ENCODE measurements at regions not wholly inside any gene's neighbourhood (a gene's known extent, or its start where the extent isn't known, plus 50 kb on each side); places are given as distances from the start of the nearest gene placed in this dataset.

DNA sequence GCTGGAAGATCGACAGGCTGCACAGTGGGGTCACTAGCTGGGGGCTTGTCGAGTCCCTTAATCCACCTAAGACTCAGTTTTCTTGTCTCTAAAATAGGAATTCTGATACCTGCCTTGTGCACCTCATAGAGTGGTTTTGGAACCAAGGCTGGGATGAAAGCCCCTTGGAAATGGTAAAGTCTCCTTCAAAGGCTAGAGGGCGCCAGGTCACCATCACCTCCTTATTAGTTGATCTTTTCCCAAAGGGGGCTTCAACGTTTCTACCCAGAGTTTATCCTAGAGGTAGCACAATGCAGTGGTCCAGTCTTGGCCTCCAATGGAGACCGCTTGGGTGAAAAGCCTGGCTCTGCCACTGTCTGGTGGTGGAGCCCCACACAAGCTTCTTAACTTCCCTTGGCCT, 158.2 kb downstream of the AIPL1 start:
- no peaks in the 10 kb centered on the region for H3F3A ChIP-seq (ENCODE audit: insufficient read depth, low read depth)
- H2AFZ ChIP-seq = no peak overlapping the region
- no peak overlapping the region for H3K27ac ChIP-seq
- no peaks in the 10 kb centered on the region for H3K79me2 ChIP-seq (ENCODE audit: low read depth)
- no peaks in the 10 kb centered on the region for H3K4me1 ChIP-seq (replicated peaks; ENCODE audit: insufficient read depth)
- DNase-seq = no peak
- H4K20me1 ChIP-seq (ENCODE audit: insufficient read depth) = no peaks in the 10 kb centered on the region
- no peak overlapping the region for H3K4me2 ChIP-seq
- H3K4me3 ChIP-seq = no peak overlapping the region
- intact Hi-C loops (cut with micrococcal nuclease; ENCODE audit: unreplicated experiment) = loop anchor here (5.0 kb wide), 1 partner anchor 704 kb away; no protein-coding TSS in a partner anchor
- H3K9me2 ChIP-seq (ENCODE audit: insufficient read depth) = no peaks in the 10 kb centered on the region
- H3K27me3 ChIP-seq (ENCODE audit: insufficient read depth, low read depth) = peaks cover 20% of the 10 kb centered on the region; the same call in 1 of the 2 replicates
- BruUV-seq (replicated peaks) = no TSS peak
- ChIA-PET CTCF (no interaction called here), POLR2A (ENCODE audit: unreplicated experiment) (no interaction called here)
- H3K9me3 ChIP-seq (ENCODE audit: insufficient read depth, low read depth) = no peaks in the 10 kb centered on the region
- no peaks in the 10 kb centered on the region for H3K36me3 ChIP-seq (ENCODE audit: low read depth)
- TF ChIP-seq, protein P1, sequence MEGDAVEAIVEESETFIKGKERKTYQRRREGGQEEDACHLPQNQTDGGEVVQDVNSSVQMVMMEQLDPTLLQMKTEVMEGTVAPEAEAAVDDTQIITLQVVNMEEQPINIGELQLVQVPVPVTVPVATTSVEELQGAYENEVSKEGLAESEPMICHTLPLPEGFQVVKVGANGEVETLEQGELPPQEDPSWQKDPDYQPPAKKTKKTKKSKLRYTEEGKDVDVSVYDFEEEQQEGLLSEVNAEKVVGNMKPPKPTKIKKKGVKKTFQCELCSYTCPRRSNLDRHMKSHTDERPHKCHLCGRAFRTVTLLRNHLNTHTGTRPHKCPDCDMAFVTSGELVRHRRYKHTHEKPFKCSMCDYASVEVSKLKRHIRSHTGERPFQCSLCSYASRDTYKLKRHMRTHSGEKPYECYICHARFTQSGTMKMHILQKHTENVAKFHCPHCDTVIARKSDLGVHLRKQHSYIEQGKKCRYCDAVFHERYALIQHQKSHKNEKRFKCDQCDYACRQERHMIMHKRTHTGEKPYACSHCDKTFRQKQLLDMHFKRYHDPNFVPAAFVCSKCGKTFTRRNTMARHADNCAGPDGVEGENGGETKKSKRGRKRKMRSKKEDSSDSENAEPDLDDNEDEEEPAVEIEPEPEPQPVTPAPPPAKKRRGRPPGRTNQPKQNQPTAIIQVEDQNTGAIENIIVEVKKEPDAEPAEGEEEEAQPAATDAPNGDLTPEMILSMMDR (conservative IDR thresholded peaks at IDR 0.05) = no peak
- TF ChIP-seq EZH2 (IDR thresholded peaks at IDR 0.05; ENCODE audit: low read depth) = no peak

DNA sequence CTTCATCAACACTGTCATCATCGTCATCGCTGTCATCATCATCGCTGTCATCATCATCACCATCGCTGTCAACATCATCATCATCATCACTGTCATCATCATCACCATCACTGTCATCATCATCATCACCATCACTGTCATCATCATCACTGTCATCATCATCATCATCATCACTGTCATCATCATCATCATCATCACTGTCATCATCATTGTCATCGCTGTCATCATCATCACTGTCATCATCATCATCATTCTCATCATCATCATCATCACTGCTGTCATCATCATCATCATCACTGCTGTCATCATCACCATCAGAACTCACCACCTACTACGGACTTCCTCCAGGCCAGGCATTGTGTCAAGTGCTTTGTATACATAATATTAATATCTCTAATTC, 160.6 kb downstream of the AIPL1 start:
- Histone ChIP-seq H3K27ac (no peak overlapping the region), H3K27me3 (ENCODE audit: insufficient read depth, low read depth) (peaks cover 20% of the 10 kb centered on the region; the same call in 1 of the 2 replicates), H2AFZ (no peak overlapping the region), H3K36me3 (ENCODE audit: low read depth) (no peaks in the 10 kb centered on the region), H4K20me1 (ENCODE audit: insufficient read depth) (no peaks in the 10 kb centered on the region), H3K4me3 (no peak overlapping the region), H3K4me2 (no peak overlapping the region), H3K9me2 (ENCODE audit: insufficient read depth) (no peaks in the 10 kb centered on the region), H3K79me2 (ENCODE audit: low read depth) (no peaks in the 10 kb centered on the region), H3K4me1 (replicated peaks; ENCODE audit: insufficient read depth) (no peaks in the 10 kb centered on the region), H3F3A (ENCODE audit: insufficient read depth, low read depth) (no peaks in the 10 kb centered on the region), H3K9me3 (ENCODE audit: insufficient read depth, low read depth) (no peaks in the 10 kb centered on the region)
- ChIA-PET POLR2A (ENCODE audit: unreplicated experiment) (no interaction called here), CTCF (no interaction called here)
- TF ChIP-seq EZH2 (IDR thresholded peaks at IDR 0.05; ENCODE audit: low read depth) = no peak
- TF ChIP-seq, protein P1 (conservative IDR thresholded peaks at IDR 0.05) = no peak
- DNase-seq = no peak
- intact Hi-C loops (cut with micrococcal nuclease; ENCODE audit: unreplicated experiment) = no loop called here
- no TSS peak for BruUV-seq (replicated peaks)

DNA sequence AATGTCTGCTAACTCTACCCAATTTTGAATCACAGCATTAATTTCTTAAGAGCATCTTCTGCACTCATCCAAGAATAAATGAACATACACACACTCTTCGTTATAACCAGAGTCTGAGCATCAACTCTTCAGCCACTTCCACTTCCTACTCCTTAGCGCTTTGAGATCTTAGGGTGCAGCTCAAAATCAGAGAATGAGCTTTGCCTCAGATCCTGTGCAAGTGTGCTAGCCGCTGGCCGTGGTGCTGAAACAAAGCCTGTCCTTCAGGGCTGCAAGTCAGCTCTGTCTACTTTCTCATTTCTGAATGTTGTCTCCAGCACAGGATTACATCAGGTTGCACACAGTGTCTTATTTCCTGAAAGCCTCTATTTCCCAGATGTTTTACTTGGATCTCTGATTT, 165.4 kb downstream of the AIPL1 start:
- no peaks in the 10 kb centered on the region for H3K9me2 ChIP-seq (ENCODE audit: insufficient read depth)
- ChIA-PET POLR2A (ENCODE audit: unreplicated experiment) (no interaction called here), CTCF (no interaction called here)
- peaks cover 11% of the 10 kb centered on the region; the same call in 1 of the 2 replicates for H3K27me3 ChIP-seq (ENCODE audit: insufficient read depth, low read depth)
- H3K4me2 ChIP-seq = no peak overlapping the region
- no peaks in the 10 kb centered on the region for H3K79me2 ChIP-seq (ENCODE audit: low read depth)
- no peaks in the 10 kb centered on the region for H4K20me1 ChIP-seq (ENCODE audit: insufficient read depth)
- H3K4me1 ChIP-seq (replicated peaks; ENCODE audit: insufficient read depth) = no peaks in the 10 kb centered on the region
- no TSS peak for BruUV-seq (replicated peaks)
- peak in 1 of 2 experiments; percentile 10 for DNase-seq
- H3F3A ChIP-seq (ENCODE audit: insufficient read depth, low read depth) = no peaks in the 10 kb centered on the region
- H3K9me3 ChIP-seq (ENCODE audit: insufficient read depth, low read depth) = no peaks in the 10 kb centered on the region
- intact Hi-C loops (cut with micrococcal nuclease; ENCODE audit: unreplicated experiment) = no loop called here
- H3K4me3 ChIP-seq = no peak overlapping the region
- no peak overlapping the region for H3K27ac ChIP-seq
- no peak for TF ChIP-seq EZH2 (IDR thresholded peaks at IDR 0.05; ENCODE audit: low read depth)
- TF ChIP-seq, protein P1 (conservative IDR thresholded peaks at IDR 0.05) = no peak
- no peak overlapping the region for H2AFZ ChIP-seq
- no peaks in the 10 kb centered on the region for H3K36me3 ChIP-seq (ENCODE audit: low read depth)
